Suprapubic skin (tissue), 4 donors: ENCODE measurements at regions not wholly inside any gene's neighbourhood (a gene's known extent, or its start where the extent isn't known, plus 50 kb on each side); places are given as distances from the start of the nearest gene placed in this dataset.

Experiments
- CTCF ChIP-seq, 2 donors: fragments of 200-600 bp in 1 of 2; fragments of 450-650 bp in 1 of 2; sonication (generic) in 1 of 2; IDR thresholded peaks; one replicate each; pipeline ENCODE4 v1.5.1; 2016 to 2019; ENCODE audit warnings: antibody characterized with exemption in 2 of 2, mild to moderate bottlenecking in 1 of 2, moderate library complexity in 1 of 2
- EP300 ChIP-seq: sonication (generic); formaldehyde crosslinking; IDR thresholded peaks from one replicate; pipeline ENCODE4 v1.6.1; 2017; ENCODE audit warnings: antibody characterized with exemption
- POLR2A ChIP-seq, 2 donors: fragments of 450-650 bp; IDR thresholded peaks; one replicate each; pipeline ENCODE4 v1.6.1; 2017; ENCODE audit warnings: antibody characterized with exemption in 2 of 2, mild to moderate bottlenecking in 2 of 2, moderate library complexity in 2 of 2
- POLR2AphosphoS5 ChIP-seq, 3 donors: sonication (generic); formaldehyde crosslinking; IDR thresholded peaks; one replicate each; pipeline ENCODE4 v1.6.1; 2017; ENCODE audit warnings: antibody characterized with exemption in 3 of 3

GRCh38 chr13:106384516-106384915, 150.9 kb downstream of the EFNB2 start:
- no peak for TF ChIP-seq POLR2A (IDR thresholded peaks at IDR 0.05)
- TF ChIP-seq EP300 = no peak
- TF ChIP-seq POLR2AphosphoS5 (IDR thresholded peaks at IDR 0.05) = no peak
- no peak for TF ChIP-seq CTCF (IDR thresholded peaks at IDR 0.05)
